Stomach (tissue), 8 donors: ENCODE measurements at regions not wholly inside any gene's neighbourhood (a gene's known extent, or its start where the extent isn't known, plus 50 kb on each side); places are given as distances from the start of the nearest gene placed in this dataset.

Source experiments
- DNase-seq, 2 donors: peaks; one replicate each; pipeline versions ENCODE4 v3.0.0 to v3.0.0-alpha.2; 2013 to 2019
- H3K27ac ChIP-seq, 5 donors: fragments of 200-600 bp in 4 of 5; sonication (generic) in 4 of 5; one replicate each; pipeline ENCODE4 v1.5.1; 2013 to 2019; ENCODE audit warnings: mild to moderate bottlenecking in 1 of 5, moderate library complexity in 1 of 5
- H3K27me3 ChIP-seq, 3 donors: fragments of 200-600 bp; sonication (generic); one replicate each; pipeline ENCODE4 v1.5.1; 2017 to 2019; ENCODE audit warnings: mixed run types in 1 of 3
- H3K36me3 ChIP-seq, 4 donors: fragments of 200-600 bp; sonication (generic); 1 replicate in 3 of 4; 2 replicates in 1 of 4; pipeline ENCODE4 v1.5.1; 2016 to 2019
- H3K4me1 ChIP-seq, 4 donors: fragments of 200-600 bp; sonication (generic); one replicate each; pipeline ENCODE4 v1.5.1; 2016 to 2019
- H3K4me3 ChIP-seq, 4 donors: fragments of 200-600 bp; sonication (generic) in 3 of 4; one replicate each; pipeline ENCODE4 v1.5.1; 2016 to 2019; ENCODE audit warnings: mild to moderate bottlenecking in 1 of 4
- H3K9me3 ChIP-seq, 4 donors: fragments of 200-600 bp; sonication (generic); one replicate each; pipeline ENCODE4 v1.5.1; 2016 to 2019
- CTCF ChIP-seq, 7 experiments: fragments of 450-650 bp in 4 of 7; fragments of 200-600 bp in 3 of 7; sonication (generic) in 3 of 7; IDR thresholded peaks; one replicate each; pipeline ENCODE4 v1.5.1; 2016 to 2019; ENCODE audit warnings: antibody characterized with exemption in 7 of 7, control low read depth in 2 of 7, mild to moderate bottlenecking in 1 of 7
- EP300 ChIP-seq: sonication (generic); formaldehyde crosslinking; IDR thresholded peaks from one replicate; pipeline ENCODE4 v1.6.1; 2017; ENCODE audit warnings: antibody characterized with exemption
- POLR2A ChIP-seq, 4 donors: fragments of 450-650 bp; IDR thresholded peaks; one replicate each; pipeline ENCODE4 v1.6.1; 2016; ENCODE audit warnings: antibody characterized with exemption in 4 of 4, control low read depth in 2 of 4, mild to moderate bottlenecking in 1 of 4, moderate library complexity in 1 of 4
- POLR2AphosphoS5 ChIP-seq, 3 donors: sonication (generic); formaldehyde crosslinking; IDR thresholded peaks; one replicate each; pipeline ENCODE4 v1.6.1; 2016; ENCODE audit warnings: antibody characterized with exemption in 3 of 3
- WGBS, 5 donors: extraction: QIAGEN DNeasy Blood & Tissue Kit in 3 of 5; methylation state at CpG; one replicate each; pipeline versions ENCODE4 v1.1.5 to v1.1.7; 2013 to 2018; 5-methylcytosine and 5-hydroxymethylcytosine counted together
- intact Hi-C: fragments of 100-400 bp; cut with DNase I; formaldehyde crosslinking; loops from one replicate; pipeline ENCODE4 v1.15.1; 2023; ENCODE audit warnings: low total_unique reads
- donor health status: healthy with polysubstance abuse.
- donor health status: Bipolar disorder and iron deficiency.
- donor health status: healthy.

DNA sequence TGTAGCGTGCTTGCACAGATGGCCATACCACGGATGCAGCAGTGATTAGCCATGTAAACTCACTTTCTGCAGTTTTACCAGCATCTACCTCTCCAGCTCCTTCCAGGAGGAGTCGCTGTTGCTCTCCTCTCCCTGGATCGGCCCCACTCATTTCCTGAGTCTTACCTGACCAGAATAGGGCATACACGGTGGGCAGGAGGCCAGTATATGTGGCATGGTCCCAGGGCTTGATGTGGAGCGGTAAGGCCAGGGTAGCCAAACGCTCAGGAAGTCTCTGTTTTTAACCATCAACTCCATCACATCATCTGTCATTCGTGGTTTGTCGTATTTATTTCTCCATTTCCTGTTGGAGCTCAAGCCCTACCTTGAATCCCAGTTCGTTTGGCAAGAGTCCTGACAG lies 163.4 kb upstream of the USP24 start:
- Histone ChIP-seq H3K4me1 (peaks cover 0 to 16% (median 3%) of the 10 kb centered on the region in 4 donors), H3K9me3 (no peaks in the 10 kb centered on the region), H3K36me3 (no peaks in the 10 kb centered on the region), H3K27ac (no peak overlapping the region), H3K4me3 (no peak overlapping the region), H3K27me3 (no peaks in the 10 kb centered on the region)
- no peak for TF ChIP-seq EP300
- no peak for TF ChIP-seq POLR2A (IDR thresholded peaks at IDR 0.05)
- TF ChIP-seq CTCF (IDR thresholded peaks at IDR 0.05), result peak in 5 of 7 experiments; percentile 9 to 44 (median 41)
- 33 to 58% (median 39%) methylated on average over 8 to 10 of the region's 10 CpGs for WGBS, 5 donors
- peak; percentile 60 to 64 for DNase-seq
- intact Hi-C loops, result loop anchor here (10.0 kb wide), 1 partner anchor 1206 kb away; no protein-coding TSS in a partner anchor

GRCh38 chr1:55376897-55377296 lies 161.7 kb upstream of the USP24 start:
- Histone ChIP-seq H3K36me3 (no peaks in the 10 kb centered on the region), H3K27ac (no peak overlapping the region), H3K9me3 (no peaks in the 10 kb centered on the region), H3K4me3 (no peak overlapping the region), H3K27me3 (no peaks in the 10 kb centered on the region), H3K4me1 (peaks cover 0 to 8% (median 0%) of the 10 kb centered on the region in 4 donors)
- intact Hi-C loops, result loop anchor here (10.0 kb wide), 1 partner anchor 1208 kb away; no protein-coding TSS in a partner anchor
- WGBS, 5 donors, result 87 to 100% (median 95%) methylated on average over 1 of the region's 1 CpG
- TF ChIP-seq EP300 (no peak), POLR2AphosphoS5 (IDR thresholded peaks at IDR 0.05) (no peak), POLR2A (IDR thresholded peaks at IDR 0.05) (no peak), CTCF (IDR thresholded peaks at IDR 0.05) (no peak)
- no peak for DNase-seq

- no peaks in the 10 kb centered on the region for H3K9me3 ChIP-seq
- peak in 5 of 7 experiments; percentile 72 to 92 (median 90) for TF ChIP-seq CTCF (IDR thresholded peaks at IDR 0.05)
- TF ChIP-seq POLR2A (IDR thresholded peaks at IDR 0.05), result no peak
- no peak overlapping the region for H3K4me3 ChIP-seq
- no peaks in the 10 kb centered on the region for H3K27me3 ChIP-seq
- H3K27ac ChIP-seq, result peak overlapping the region in 4 of 5 donors; percentile 9 to 57 (median 50)
- intact Hi-C loops, result loop anchor here (10.0 kb wide), 1 partner anchor 1209 kb away; no protein-coding TSS in a partner anchor
- DNase-seq, result peak in 1 of 2 donors; percentile 79
- 22 to 30% (median 27%) methylated on average over 4 of the region's 4 CpGs for WGBS, 5 donors
- H3K36me3 ChIP-seq, result no peaks in the 10 kb centered on the region
- H3K4me1 ChIP-seq, result peaks cover 0 to 8% (median 0%) of the 10 kb centered on the region in 4 donors
Measured at GRCh38 chr1:55375617-55376258, 160.6 kb upstream of the USP24 start.

DNA sequence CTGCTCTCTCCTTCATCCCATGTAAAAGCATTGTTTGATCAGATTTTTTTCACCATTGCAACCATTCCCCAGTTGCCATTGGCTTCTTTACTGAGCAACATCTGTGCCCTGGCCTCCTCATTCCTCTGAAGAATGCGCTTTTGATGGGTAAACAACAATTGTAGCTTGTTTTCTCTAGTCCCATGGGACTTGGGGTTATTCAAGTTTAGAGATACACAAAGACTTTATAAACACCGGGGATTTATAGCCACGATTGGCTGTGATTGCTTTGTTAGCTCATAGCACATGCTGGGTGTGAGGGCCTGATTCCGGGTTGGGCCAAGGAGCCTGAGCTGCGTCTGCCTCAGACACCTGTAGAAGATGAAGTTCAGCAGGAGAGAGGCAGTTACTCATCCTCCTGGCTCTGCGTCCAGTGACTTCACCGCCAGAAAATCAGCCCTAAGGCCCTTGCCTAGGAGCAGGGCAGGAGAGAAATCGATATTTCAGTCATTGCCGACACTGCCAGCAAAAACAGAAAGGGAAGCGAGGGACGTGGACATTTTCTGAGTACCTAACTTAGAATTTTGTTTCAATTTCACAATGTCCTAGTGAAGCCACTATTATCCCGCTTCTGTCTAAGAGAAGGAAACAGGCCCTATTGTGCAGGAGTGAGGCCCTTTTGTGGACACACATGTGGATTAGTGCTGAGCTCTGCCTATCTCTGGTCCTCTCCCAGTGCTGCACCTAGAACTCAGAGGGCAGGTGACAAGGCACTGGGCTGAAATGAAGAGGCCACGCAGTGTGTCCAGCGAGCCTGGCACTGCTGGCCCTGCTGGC lies 159.8 kb upstream of the USP24 start:
- H3K27me3 ChIP-seq, result no peaks in the 10 kb centered on the region
- H3K4me3 ChIP-seq, result no peak overlapping the region
- peaks cover 0 to 8% (median 0%) of the 10 kb centered on the region in 4 donors for H3K4me1 ChIP-seq
- no peak for DNase-seq
- intact Hi-C loops, result loop anchor here (10.0 kb wide), 1 partner anchor 1210 kb away; no protein-coding TSS in a partner anchor
- 75 to 82% (median 80%) methylated on average over 12 to 14 of the region's 14 CpGs for WGBS, 5 donors
- H3K9me3 ChIP-seq, result no peaks in the 10 kb centered on the region
- no peaks in the 10 kb centered on the region for H3K36me3 ChIP-seq
- H3K27ac ChIP-seq, result peak overlapping the region in 4 of 5 donors; percentile 9 to 57 (median 50)
- TF ChIP-seq EP300 (no peak), CTCF (IDR thresholded peaks at IDR 0.05) (no peak), POLR2AphosphoS5 (IDR thresholded peaks at IDR 0.05) (no peak), POLR2A (IDR thresholded peaks at IDR 0.05) (no peak)
